ENCODE measurements at regions not wholly inside any gene's neighbourhood (a gene's known extent, or its start where the extent isn't known, plus 50 kb on each side); places are given as distances from the start of the nearest gene placed in this dataset.

DNA sequence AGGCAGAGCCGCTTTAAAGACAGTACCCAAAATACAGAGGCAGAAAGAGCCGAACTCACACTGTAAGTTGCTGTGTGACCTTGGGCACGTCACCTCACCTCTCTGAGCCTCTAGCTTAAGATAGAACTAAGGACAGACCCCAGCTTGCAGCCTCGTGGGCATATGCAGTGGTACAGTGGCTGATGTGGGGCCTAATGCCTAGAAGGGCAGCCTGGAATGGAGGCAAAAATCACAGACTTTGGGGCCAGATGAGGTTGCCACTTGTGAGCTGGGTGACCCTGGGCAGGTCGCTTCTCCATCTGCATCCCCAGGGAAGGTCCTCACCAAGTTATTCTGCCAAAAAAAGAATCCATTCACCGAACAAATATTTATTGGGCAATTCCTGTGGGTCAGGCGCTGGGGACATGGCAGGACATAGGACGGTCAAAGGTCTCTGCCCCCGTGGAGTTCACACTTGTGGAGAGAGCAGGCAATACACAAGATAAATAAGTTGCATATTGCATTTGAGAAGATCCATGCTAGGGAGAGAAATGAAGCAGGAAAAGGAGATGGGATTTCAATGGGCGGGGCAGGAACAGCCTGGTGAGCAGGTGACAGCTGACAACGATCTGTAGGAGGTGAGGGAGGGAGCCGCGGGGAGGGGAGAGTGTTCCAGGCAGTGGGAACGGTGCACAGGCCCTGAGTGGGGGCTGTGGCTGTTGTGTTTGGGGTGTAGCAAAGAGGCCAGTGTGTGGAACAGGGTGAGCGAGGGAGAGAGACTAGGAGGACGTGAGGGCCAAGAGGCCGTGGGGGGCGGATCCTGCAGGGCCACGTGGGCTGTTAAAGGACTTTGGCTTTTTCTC, 115.2 kb downstream of the CEBPB start:
- Histone ChIP-seq H4K20me1 (ENCODE audit: insufficient read depth, low read length) (no peaks in the 10 kb centered on the region), H3K4me2 (ENCODE audit: low read length) (no peak overlapping the region), H3K9me3 (ENCODE audit: insufficient read depth, low read length) (no peaks in the 10 kb centered on the region), H3K36me3 (replicated peaks; ENCODE audit: low read depth, low read length) (no peaks in the 10 kb centered on the region), H3K27ac (ENCODE audit: low read length) (no peak overlapping the region), H3K4me1 (ENCODE audit: low read length) (peaks cover 14% of the 10 kb centered on the region), H3K9ac (ENCODE audit: low read length) (no peak overlapping the region), H3K4me3 (ENCODE audit: low read length) (no peak overlapping the region), H3K27me3 (ENCODE audit: low read depth, low read length) (peaks cover 22% of the 10 kb centered on the region), H3K79me2 (ENCODE audit: low read length) (no peaks in the 10 kb centered on the region), H2AFZ (ENCODE audit: low read depth, low read length) (no peak overlapping the region)
- TF ChIP-seq, protein P1, sequence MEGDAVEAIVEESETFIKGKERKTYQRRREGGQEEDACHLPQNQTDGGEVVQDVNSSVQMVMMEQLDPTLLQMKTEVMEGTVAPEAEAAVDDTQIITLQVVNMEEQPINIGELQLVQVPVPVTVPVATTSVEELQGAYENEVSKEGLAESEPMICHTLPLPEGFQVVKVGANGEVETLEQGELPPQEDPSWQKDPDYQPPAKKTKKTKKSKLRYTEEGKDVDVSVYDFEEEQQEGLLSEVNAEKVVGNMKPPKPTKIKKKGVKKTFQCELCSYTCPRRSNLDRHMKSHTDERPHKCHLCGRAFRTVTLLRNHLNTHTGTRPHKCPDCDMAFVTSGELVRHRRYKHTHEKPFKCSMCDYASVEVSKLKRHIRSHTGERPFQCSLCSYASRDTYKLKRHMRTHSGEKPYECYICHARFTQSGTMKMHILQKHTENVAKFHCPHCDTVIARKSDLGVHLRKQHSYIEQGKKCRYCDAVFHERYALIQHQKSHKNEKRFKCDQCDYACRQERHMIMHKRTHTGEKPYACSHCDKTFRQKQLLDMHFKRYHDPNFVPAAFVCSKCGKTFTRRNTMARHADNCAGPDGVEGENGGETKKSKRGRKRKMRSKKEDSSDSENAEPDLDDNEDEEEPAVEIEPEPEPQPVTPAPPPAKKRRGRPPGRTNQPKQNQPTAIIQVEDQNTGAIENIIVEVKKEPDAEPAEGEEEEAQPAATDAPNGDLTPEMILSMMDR (IDR thresholded peaks at IDR 0.05; ENCODE audit: low read depth, low read length): no peak
- no peak for TF ChIP-seq EZH2phosphoT487 (IDR thresholded peaks at IDR 0.05; ENCODE audit: low read depth)

DNA sequence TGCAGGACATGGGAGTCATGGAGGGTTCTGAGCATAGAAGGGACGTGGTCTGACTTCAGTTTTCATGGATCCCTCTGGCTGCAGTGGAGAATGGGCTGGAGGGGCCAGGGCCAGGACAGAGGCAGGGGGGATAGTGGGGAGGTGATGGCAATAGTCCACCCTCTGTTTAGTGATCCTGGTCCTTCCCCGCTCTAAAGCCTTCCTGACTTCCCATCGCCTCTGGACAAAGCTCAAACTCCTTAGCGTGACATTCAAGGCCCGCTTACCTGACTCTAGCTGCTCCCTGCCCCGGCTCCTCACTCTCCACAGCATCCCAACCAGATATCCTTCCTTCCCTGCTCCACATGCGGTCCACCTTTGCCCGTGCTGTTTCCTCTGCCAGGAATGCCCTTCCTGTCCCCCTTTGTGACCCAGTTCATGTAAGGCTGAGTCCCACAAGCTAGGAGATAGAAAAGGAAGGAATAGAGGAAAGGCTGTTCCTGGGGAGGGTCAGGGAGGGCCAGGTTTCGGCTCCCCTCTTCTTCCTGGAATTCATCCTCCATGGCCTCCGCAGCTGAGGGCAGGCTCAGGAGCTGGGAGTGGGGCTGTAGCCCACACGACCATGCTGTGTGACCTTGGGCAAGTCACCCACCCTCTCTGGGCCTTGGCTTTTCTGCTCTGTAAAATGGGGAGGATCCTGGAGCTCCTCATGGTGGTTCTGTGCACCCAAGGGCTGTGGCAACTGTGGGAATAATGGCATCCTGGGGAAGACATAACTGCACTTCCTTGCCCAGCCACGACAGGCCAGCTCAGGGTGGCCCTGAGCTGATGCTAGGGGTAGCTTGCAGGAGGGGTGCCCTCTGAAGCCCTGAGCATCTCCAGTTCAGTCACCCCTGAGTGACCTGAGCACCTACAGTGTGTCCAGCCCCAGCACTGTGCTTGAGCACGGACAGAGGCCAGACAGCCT, 116.1 kb downstream of the CEBPB start:
- no peak overlapping the region for H2AFZ ChIP-seq (ENCODE audit: low read depth, low read length)
- TF ChIP-seq EZH2phosphoT487 (IDR thresholded peaks at IDR 0.05; ENCODE audit: low read depth): no peak
- TF ChIP-seq, protein P1 (IDR thresholded peaks at IDR 0.05; ENCODE audit: low read depth, low read length): no peak
- H3K4me3 ChIP-seq (ENCODE audit: low read length): no peak overlapping the region
- peaks cover 13% of the 10 kb centered on the region for H3K27me3 ChIP-seq (ENCODE audit: low read depth, low read length)
- H3K36me3 ChIP-seq (replicated peaks; ENCODE audit: low read depth, low read length): no peaks in the 10 kb centered on the region
- no peak overlapping the region for H3K4me2 ChIP-seq (ENCODE audit: low read length)
- no peaks in the 10 kb centered on the region for H4K20me1 ChIP-seq (ENCODE audit: insufficient read depth, low read length)
- no peaks in the 10 kb centered on the region for H3K9me3 ChIP-seq (ENCODE audit: insufficient read depth, low read length)
- H3K9ac ChIP-seq (ENCODE audit: low read length): no peak overlapping the region
- H3K4me1 ChIP-seq (ENCODE audit: low read length): peaks cover 14% of the 10 kb centered on the region
- no peak overlapping the region for H3K27ac ChIP-seq (ENCODE audit: low read length)
- H3K79me2 ChIP-seq (ENCODE audit: low read length): no peaks in the 10 kb centered on the region

DNA sequence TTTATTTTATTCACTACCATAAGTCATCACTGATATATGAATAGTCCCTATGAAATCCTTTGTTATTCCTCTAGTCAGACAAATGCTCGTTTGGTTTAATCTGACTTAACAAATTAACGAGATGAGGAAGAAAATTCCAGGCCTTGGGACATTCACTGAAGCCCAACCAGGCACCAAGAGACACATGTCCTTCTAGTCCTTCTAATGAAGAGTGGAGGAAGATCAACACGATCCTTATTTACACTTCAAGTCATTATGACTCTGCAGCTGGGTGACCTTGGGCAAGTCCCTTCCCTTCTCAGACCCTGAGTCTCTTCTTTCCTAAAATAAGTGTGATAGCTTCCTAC, 117.5 kb downstream of the CEBPB start:
- Histone ChIP-seq H4K20me1 (ENCODE audit: insufficient read depth, low read length) (no peaks in the 10 kb centered on the region), H3K9me3 (ENCODE audit: insufficient read depth, low read length) (no peaks in the 10 kb centered on the region), H3K36me3 (replicated peaks; ENCODE audit: low read depth, low read length) (no peaks in the 10 kb centered on the region), H3K4me3 (ENCODE audit: low read length) (peak overlapping the region; percentile 80), H3K4me2 (ENCODE audit: low read length) (peak overlapping the region; percentile 80), H3K79me2 (ENCODE audit: low read length) (no peaks in the 10 kb centered on the region), H3K27ac (ENCODE audit: low read length) (peak overlapping the region; percentile 3), H3K9ac (ENCODE audit: low read length) (peak overlapping the region; percentile 80), H3K27me3 (ENCODE audit: low read depth, low read length) (peaks cover 9% of the 10 kb centered on the region), H2AFZ (ENCODE audit: low read depth, low read length) (peak overlapping the region; percentile 87), H3K4me1 (ENCODE audit: low read length) (peaks cover 14% of the 10 kb centered on the region)
- TF ChIP-seq EZH2phosphoT487 (IDR thresholded peaks at IDR 0.05; ENCODE audit: low read depth): no peak
- TF ChIP-seq, protein P1 (IDR thresholded peaks at IDR 0.05; ENCODE audit: low read depth, low read length): no peak
